KMS-11 (cell line): ENCODE measurements at regions not wholly inside any gene's neighbourhood (a gene's known extent, or its start where the extent isn't known, plus 50 kb on each side); places are given as distances from the start of the nearest gene placed in this dataset.

Experiments used
- H2AFZ ChIP-seq: fragments of 200-600 bp; sonication (generic); 2 replicates; pipeline ENCODE4 v1.6.1; 2016; ENCODE audit warnings: antibody characterized with exemption, mixed run types, low read depth
- H3K27ac ChIP-seq: fragments of 200-600 bp; sonication (generic); 2 replicates; pipeline ENCODE4 v1.6.1; 2016; ENCODE audit warnings: mild to moderate bottlenecking, mixed run types
- H3K27me3 ChIP-seq: fragments of 200-600 bp; sonication (generic); 2 replicates; pipeline ENCODE4 v1.6.1; 2017; ENCODE audit warnings: mild to moderate bottlenecking, low read depth, mixed run types, moderate library complexity; ENCODE audit not compliant: insufficient read depth
- H3K36me3 ChIP-seq: fragments of 200-600 bp; sonication (generic); 2 replicates; pipeline ENCODE4 v1.6.1; 2017; ENCODE audit warnings: mild to moderate bottlenecking, mixed run types; ENCODE audit not compliant: insufficient read depth
- H3K4me1 ChIP-seq: fragments of 200-600 bp; sonication (generic); 2 replicates; pipeline ENCODE4 v1.6.1; 2016; ENCODE audit warnings: mild to moderate bottlenecking, low read depth, mixed run types; ENCODE audit not compliant: poor library complexity, severe bottlenecking
- H3K4me2 ChIP-seq: fragments of 200-600 bp; sonication (generic); 2 replicates; pipeline ENCODE4 v1.7.0; 2016; ENCODE audit warnings: mild to moderate bottlenecking, mixed run types
- H3K4me3 ChIP-seq: fragments of 200-600 bp; sonication (generic); IDR thresholded peaks from 2 replicates; pipeline ENCODE4 v1.6.1; 2017; ENCODE audit warnings: low read depth, low read length, mixed read lengths; ENCODE audit not compliant: insufficient read depth
- H3K79me2 ChIP-seq: fragments of 200-600 bp; sonication (generic); 2 replicates; pipeline ENCODE4 v1.6.1; 2016; ENCODE audit warnings: low read depth, mixed run types; ENCODE audit not compliant: insufficient read depth
- H3K9ac ChIP-seq: fragments of 200-600 bp; sonication (generic); 2 replicates; pipeline ENCODE4 v1.6.1; 2016; ENCODE audit warnings: mild to moderate bottlenecking, mixed run types
- H4K20me1 ChIP-seq: fragments of 200-600 bp; sonication (generic); 2 replicates; pipeline ENCODE4 v1.6.1; 2016; ENCODE audit warnings: mild to moderate bottlenecking, mixed run types; ENCODE audit not compliant: insufficient read depth
- CTCF ChIP-seq: fragments of 200-600 bp; sonication (generic); conservative IDR thresholded peaks from 2 replicates; pipeline ENCODE4 v1.6.1; 2017; ENCODE audit warnings: low read depth, mild to moderate bottlenecking, antibody characterized with exemption, low read length, moderate library complexity, mixed read lengths

GRCh38 chr2:181807526-181807925, 84.0 kb upstream of the ITPRID2 start:
- no peak overlapping the region for H3K27ac ChIP-seq
- TF ChIP-seq CTCF = no peak
- H3K36me3 ChIP-seq = no peaks in the 10 kb centered on the region

GRCh38 chr2:181810823-181811695, 80.5 kb upstream of the ITPRID2 start:
- Histone ChIP-seq H3K9ac (no peak overlapping the region), H3K4me1 (no peaks in the 10 kb centered on the region), H3K4me3 (no peak overlapping the region), H3K27me3 (no peaks in the 10 kb centered on the region), H3K4me2 (no peak overlapping the region), H2AFZ (no peak overlapping the region), H3K27ac (no peak overlapping the region), H4K20me1 (no peaks in the 10 kb centered on the region), H3K79me2 (no peaks in the 10 kb centered on the region), H3K36me3 (no peaks in the 10 kb centered on the region)
- no peak for TF ChIP-seq CTCF

More at GRCh38 chr2:181807526-181807925, 84.0 kb upstream of the ITPRID2 start:
- Histone ChIP-seq H3K9ac (no peak overlapping the region), H3K79me2 (no peaks in the 10 kb centered on the region), H2AFZ (no peak overlapping the region), H3K27me3 (no peaks in the 10 kb centered on the region), H3K4me2 (no peak overlapping the region), H3K4me3 (no peak overlapping the region), H4K20me1 (no peaks in the 10 kb centered on the region), H3K4me1 (no peaks in the 10 kb centered on the region)

GRCh38 chr2:181812106-181812743, 79.3 kb upstream of the ITPRID2 start:
- H3K79me2 ChIP-seq = no peaks in the 10 kb centered on the region
- H3K4me2 ChIP-seq = no peak overlapping the region
- H3K9ac ChIP-seq = no peak overlapping the region
- no peak overlapping the region for H2AFZ ChIP-seq
- TF ChIP-seq CTCF = no peak
- H3K27me3 ChIP-seq = no peaks in the 10 kb centered on the region
- no peaks in the 10 kb centered on the region for H3K4me1 ChIP-seq
- no peaks in the 10 kb centered on the region for H3K36me3 ChIP-seq
- no peaks in the 10 kb centered on the region for H4K20me1 ChIP-seq
- no peak overlapping the region for H3K4me3 ChIP-seq
- H3K27ac ChIP-seq = no peak overlapping the region

GRCh38 chr2:181814057-181814491, 77.5 kb upstream of the ITPRID2 start:
- Histone ChIP-seq H3K9ac (no peak overlapping the region), H3K4me1 (no peaks in the 10 kb centered on the region), H3K79me2 (no peaks in the 10 kb centered on the region), H3K36me3 (no peaks in the 10 kb centered on the region), H2AFZ (no peak overlapping the region), H3K27ac (no peak overlapping the region), H3K4me2 (no peak overlapping the region), H3K4me3 (no peak overlapping the region), H4K20me1 (no peaks in the 10 kb centered on the region), H3K27me3 (no peaks in the 10 kb centered on the region)
- no peak for TF ChIP-seq CTCF
